Stimulated activated CD4-positive, alpha-beta T cell treated with anti-CD3 and anti-CD28 coated beads, Interleukin-15, amount 100 ng/mL, for 48 hours (primary cell): ENCODE measurements at regions not wholly inside any gene's neighbourhood (a gene's known extent, or its start where the extent isn't known, plus 50 kb on each side); places are given as distances from the start of the nearest gene placed in this dataset.
"Not testable (repeated sequence)": the region's sequence is repeated elsewhere in the genome, so short reads cannot be mapped to it uniquely, and the experiment has no call there.

Experiments
- DNase-seq, 2 donors: peaks; one replicate each; pipeline ENCODE4 v3.0.0-alpha.2; 2020; ENCODE audit warnings: low read depth in 2 of 2

- no peak for DNase-seq
Measured at GRCh38 chr10:81218307-81218706, 656.7 kb upstream of the NRG3 start.

- DNase-seq, result no peak
Measured at GRCh38 chr10:81219758-81220157, 655.2 kb upstream of the NRG3 start.

GRCh38 chr10:81248886-81249285, 626.1 kb upstream of the NRG3 start:
- DNase-seq, result no peak

GRCh38 chr10:81251457-81252115, 623.4 kb upstream of the NRG3 start:
- DNase-seq, result no peak

GRCh38 chr10:81264991-81265390, 610.0 kb upstream of the NRG3 start:
- not testable (repeated sequence) for DNase-seq

GRCh38 chr10:81270051-81270450, 604.9 kb upstream of the NRG3 start:
- no peak for DNase-seq

GRCh38 chr10:81280497-81281479, 594.2 kb upstream of the NRG3 start:
- no peak for DNase-seq

GRCh38 chr10:81288544-81288943, 586.5 kb upstream of the NRG3 start:
- DNase-seq, result no peak

- no peak for DNase-seq
Measured at GRCh38 chr10:81297292-81297691, 577.7 kb upstream of the NRG3 start.

GRCh38 chr10:81303656-81304055, 571.3 kb upstream of the NRG3 start:
- DNase-seq, result no peak

GRCh38 chr10:81306971-81307782, 567.8 kb upstream of the NRG3 start:
- DNase-seq, result no peak

GRCh38 chr10:81309041-81309552, 565.9 kb upstream of the NRG3 start:
- no peak for DNase-seq

GRCh38 chr10:81314471-81314870, 560.5 kb upstream of the NRG3 start:
- no peak for DNase-seq

- DNase-seq, result no peak
Measured at GRCh38 chr10:81315026-81315425, 560.0 kb upstream of the NRG3 start.

GRCh38 chr10:81348003-81348402, 527.0 kb upstream of the NRG3 start:
- DNase-seq, result no peak

- DNase-seq, result no peak
Measured at GRCh38 chr10:81367132-81367531, 507.9 kb upstream of the NRG3 start.

GRCh38 chr10:81386817-81387216, 488.2 kb upstream of the NRG3 start:
- no peak for DNase-seq

GRCh38 chr10:81403451-81403850, 471.5 kb upstream of the NRG3 start:
- no peak for DNase-seq

- no peak for DNase-seq
Measured at GRCh38 chr10:81405399-81405798, 469.6 kb upstream of the NRG3 start.

- no peak for DNase-seq
Measured at GRCh38 chr10:81414038-81414437, 461.0 kb upstream of the NRG3 start.

- DNase-seq, result no peak
Measured at GRCh38 chr10:81426722-81427121, 448.3 kb upstream of the NRG3 start.
